Trophoblast cell (in vitro differentiated cells and primary cell): ENCODE measurements at regions not wholly inside any gene's neighbourhood (a gene's known extent, or its start where the extent isn't known, plus 50 kb on each side); places are given as distances from the start of the nearest gene placed in this dataset.

ENCODE experiments used
- DNase-seq, 2 donors: peaks; one replicate each; pipeline ENCODE4 v3.0.0-alpha.2; 2016
- H2AFZ ChIP-seq: 2 replicates; pipeline ENCODE4 v1.6.1; 2013; ENCODE audit warnings: low read length, moderate library complexity, mild to moderate bottlenecking; ENCODE audit not compliant: insufficient read depth, poor library complexity
- H2AK5ac ChIP-seq: 2 replicates; pipeline ENCODE4 v1.6.1; 2013; ENCODE audit warnings: mild to moderate bottlenecking, low read length
- H2BK120ac ChIP-seq: 2 replicates; pipeline ENCODE4 v1.6.1; 2013; ENCODE audit warnings: low read length, mild to moderate bottlenecking, moderate library complexity; ENCODE audit not compliant: insufficient read depth, poor library complexity
- H2BK12ac ChIP-seq: 2 replicates; pipeline ENCODE4 v1.6.1; 2013; ENCODE audit warnings: mild to moderate bottlenecking, low read length, moderate library complexity
- H2BK5ac ChIP-seq: 2 replicates; pipeline ENCODE4 v1.6.1; 2013; ENCODE audit warnings: low read length, low read depth, moderate library complexity, mild to moderate bottlenecking; ENCODE audit not compliant: poor library complexity
- H3K14ac ChIP-seq: 2 replicates; pipeline ENCODE4 v1.6.1; 2013; ENCODE audit warnings: mild to moderate bottlenecking, low read length
- H3K18ac ChIP-seq: 2 replicates; pipeline ENCODE4 v1.6.1; 2013; ENCODE audit warnings: mild to moderate bottlenecking, low read length
- H3K23ac ChIP-seq: 2 replicates; pipeline ENCODE4 v1.6.1; 2013; ENCODE audit warnings: low read length
- H3K27ac ChIP-seq: 2 replicates; pipeline ENCODE4 v1.5.1; 2013; ENCODE audit warnings: low read depth, mild to moderate bottlenecking, inconsistent platforms, low read length, moderate library complexity
- H3K27me3 ChIP-seq: 2 replicates; pipeline ENCODE4 v1.6.1; 2013; ENCODE audit warnings: inconsistent platforms, mild to moderate bottlenecking, low read length, moderate library complexity; ENCODE audit not compliant: insufficient read depth
- H3K36me3 ChIP-seq, 2 experiments: 1 replicate in 1 of 2; 2 replicates in 1 of 2; pipeline ENCODE4 v1.6.1; 2013; ENCODE audit warnings: low read length in 2 of 2, mild to moderate bottlenecking in 2 of 2, moderate library complexity in 1 of 2; ENCODE audit not compliant: insufficient read depth in 2 of 2, control insufficient read depth in 1 of 2
- H3K4ac ChIP-seq: 2 replicates; pipeline ENCODE4 v1.6.1; 2013; ENCODE audit warnings: low read depth, mild to moderate bottlenecking, low read length, moderate library complexity
- H3K4me1 ChIP-seq, 2 experiments: 1 replicate in 1 of 2; 2 replicates in 1 of 2; pipeline ENCODE4 v1.6.1; 2013; ENCODE audit warnings: low read length in 2 of 2, mild to moderate bottlenecking in 2 of 2, moderate library complexity in 1 of 2; ENCODE audit not compliant: insufficient read depth in 2 of 2, control insufficient read depth in 1 of 2
- H3K4me2 ChIP-seq: 2 replicates; pipeline ENCODE4 v1.6.1; 2013; ENCODE audit warnings: inconsistent platforms, mild to moderate bottlenecking, low read length, moderate library complexity
- H3K4me3 ChIP-seq: 2 replicates; pipeline ENCODE4 v1.5.1; 2013; ENCODE audit warnings: mild to moderate bottlenecking, low read depth, low read length, inconsistent platforms
- H3K79me1 ChIP-seq: one replicate; pipeline ENCODE4 v1.6.1; 2013; ENCODE audit warnings: low read length
- H3K79me2 ChIP-seq: 2 replicates; pipeline ENCODE4 v1.6.1; 2013; ENCODE audit warnings: low read length, mild to moderate bottlenecking; ENCODE audit not compliant: control insufficient read depth, insufficient read depth, poor library complexity
- H3K9ac ChIP-seq: 2 replicates; pipeline ENCODE4 v1.6.1; 2013; ENCODE audit warnings: mild to moderate bottlenecking, low read length
- H3K9me3 ChIP-seq: 2 replicates; pipeline ENCODE4 v1.6.1; 2013; ENCODE audit warnings: low read depth, mild to moderate bottlenecking, control low read depth, inconsistent platforms, low read length; ENCODE audit not compliant: insufficient read depth
- H4K12ac ChIP-seq: 2 replicates; pipeline ENCODE4 v1.6.1; 2013; ENCODE audit warnings: low read depth, mild to moderate bottlenecking, low read length, moderate library complexity
- H4K8ac ChIP-seq: 2 replicates; pipeline ENCODE4 v1.6.1; 2013; ENCODE audit warnings: low read depth, mild to moderate bottlenecking, low read length, moderate library complexity
- H4K91ac ChIP-seq: one replicate; pipeline ENCODE4 v1.6.1; 2013; ENCODE audit warnings: low read depth, mild to moderate bottlenecking, low read length, moderate library complexity
- WGBS: extraction: QIAGEN DNeasy Blood & Tissue Kit; methylation state at CpG from one replicate; pipeline ENCODE4 v1.1.7; 2013; ENCODE audit warnings: missing lambda C conversion rate; ENCODE audit not compliant: insufficient read length, insufficient coverage; ENCODE audit errors: extremely low coverage; 5-methylcytosine and 5-hydroxymethylcytosine counted together

DNA sequence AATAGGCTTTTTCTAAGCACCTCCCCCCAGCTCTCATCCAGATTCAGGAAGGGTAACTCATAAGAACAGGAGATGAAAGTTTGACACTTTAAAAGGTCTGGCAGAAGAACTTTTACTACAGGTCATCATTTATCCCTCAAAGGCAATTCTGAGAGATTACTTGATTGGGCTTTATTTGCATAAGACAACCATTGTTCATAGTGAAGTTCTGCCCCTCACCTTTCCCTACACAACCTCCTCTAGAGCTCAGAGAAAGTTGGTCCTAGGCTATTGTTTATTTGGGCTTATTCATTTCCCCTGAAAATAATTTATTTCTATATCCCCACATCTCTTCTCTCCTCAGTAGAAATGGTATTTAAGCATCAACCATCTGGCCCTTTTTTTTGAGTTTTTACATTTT is 568.4 kb downstream of the ZNF608 start:
- Histone ChIP-seq H4K8ac (no peak overlapping the region), H3K9ac (no peak overlapping the region), H3K18ac (no peak overlapping the region), H4K91ac (no peak overlapping the region), H4K12ac (no peak overlapping the region), H2AFZ (no peak overlapping the region), H3K36me3 (no peaks in the 10 kb centered on the region), H2BK12ac (no peak overlapping the region), H2AK5ac (no peak overlapping the region), H3K79me2 (no peaks in the 10 kb centered on the region), H3K4me3 (no peak overlapping the region), H3K9me3 (peaks cover 2% of the 10 kb centered on the region), H3K4me1 (peaks cover 0 to 2% of the 10 kb centered on the region in 2 experiments), H3K27me3 (no peaks in the 10 kb centered on the region), H3K4me2 (no peak overlapping the region), H3K27ac (no peak overlapping the region), H3K79me1 (no peaks in the 10 kb centered on the region), H3K23ac (no peak overlapping the region), H2BK120ac (no peak overlapping the region), H3K4ac (no peak overlapping the region), H2BK5ac (no peak overlapping the region), H3K14ac (no peak overlapping the region)
- no peak for DNase-seq

- H2AK5ac ChIP-seq = no peak overlapping the region
- no peak overlapping the region for H3K27ac ChIP-seq
- no peak overlapping the region for H3K18ac ChIP-seq
- H3K36me3 ChIP-seq = no peaks in the 10 kb centered on the region
- no peak overlapping the region for H3K14ac ChIP-seq
- H3K4ac ChIP-seq = no peak overlapping the region
- H3K9ac ChIP-seq = no peak overlapping the region
- H3K79me1 ChIP-seq = no peaks in the 10 kb centered on the region
- no peak overlapping the region for H2BK5ac ChIP-seq
- H3K79me2 ChIP-seq = no peaks in the 10 kb centered on the region
- no peak for DNase-seq
- no peak overlapping the region for H2BK12ac ChIP-seq
- no peak overlapping the region for H3K4me3 ChIP-seq
- H3K27me3 ChIP-seq = no peaks in the 10 kb centered on the region
- H2BK120ac ChIP-seq = no peak overlapping the region
- H4K12ac ChIP-seq = no peak overlapping the region
- no peak overlapping the region for H3K23ac ChIP-seq
- H3K4me2 ChIP-seq = no peak overlapping the region
- H3K9me3 ChIP-seq = peaks cover 2% of the 10 kb centered on the region
- H2AFZ ChIP-seq = no peak overlapping the region
- peaks cover 0 to 2% of the 10 kb centered on the region in 2 experiments for H3K4me1 ChIP-seq
- no peak overlapping the region for H4K91ac ChIP-seq
- H4K8ac ChIP-seq = no peak overlapping the region
These were observed 569.7 kb downstream of the ZNF608 start for GRCh38 chr5:124176692-124177091.

DNA sequence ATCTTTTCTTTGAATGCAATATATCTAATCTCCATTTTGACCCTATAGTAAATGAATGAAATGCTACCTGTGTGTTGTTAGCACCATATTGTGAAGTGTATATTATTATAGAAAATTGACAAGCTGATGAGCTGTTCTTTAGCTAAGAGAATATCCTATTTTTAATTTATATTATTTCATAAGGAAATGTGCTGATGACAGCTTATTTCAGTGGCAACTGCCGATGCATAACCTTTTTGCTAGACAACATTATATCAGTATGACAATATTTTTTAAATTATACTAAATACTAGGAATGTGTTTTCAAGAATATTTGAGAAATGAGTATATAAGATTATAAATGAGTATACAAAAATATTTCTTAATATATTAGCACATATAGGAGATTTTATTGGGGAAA is 573.1 kb downstream of the ZNF608 start:
- H2BK120ac ChIP-seq = no peak overlapping the region
- no peak overlapping the region for H2BK12ac ChIP-seq
- no peak overlapping the region for H3K18ac ChIP-seq
- no peaks in the 10 kb centered on the region for H3K27me3 ChIP-seq
- no peak overlapping the region for H4K12ac ChIP-seq
- H3K14ac ChIP-seq = no peak overlapping the region
- no peak overlapping the region for H3K9ac ChIP-seq
- H3K4me1 ChIP-seq = no peaks in the 10 kb centered on the region
- H4K8ac ChIP-seq = no peak overlapping the region
- no peaks in the 10 kb centered on the region for H3K36me3 ChIP-seq
- H3K4me3 ChIP-seq = no peak overlapping the region
- peaks cover 2% of the 10 kb centered on the region for H3K9me3 ChIP-seq
- no peak for DNase-seq
- WGBS = no CpG with 5 or more reads among the region's 1 CpG
- H3K4me2 ChIP-seq = no peak overlapping the region
- no peak overlapping the region for H2BK5ac ChIP-seq
- no peak overlapping the region for H2AK5ac ChIP-seq
- H4K91ac ChIP-seq = no peak overlapping the region
- H3K27ac ChIP-seq = no peak overlapping the region
- no peaks in the 10 kb centered on the region for H3K79me2 ChIP-seq
- H3K79me1 ChIP-seq = no peaks in the 10 kb centered on the region
- H3K4ac ChIP-seq = no peak overlapping the region
- H2AFZ ChIP-seq = no peak overlapping the region
- no peak overlapping the region for H3K23ac ChIP-seq

GRCh38 chr5:124172389-124173003 is 573.9 kb downstream of the ZNF608 start:
- Histone ChIP-seq H3K36me3 (no peaks in the 10 kb centered on the region), H4K8ac (no peak overlapping the region), H3K9me3 (peaks cover 2% of the 10 kb centered on the region), H2AK5ac (no peak overlapping the region), H2AFZ (no peak overlapping the region), H3K27ac (no peak overlapping the region), H3K9ac (no peak overlapping the region), H3K18ac (no peak overlapping the region), H3K27me3 (no peaks in the 10 kb centered on the region), H4K91ac (no peak overlapping the region), H2BK5ac (no peak overlapping the region), H3K23ac (no peak overlapping the region), H3K14ac (no peak overlapping the region), H2BK120ac (no peak overlapping the region), H3K79me2 (no peaks in the 10 kb centered on the region), H3K4me3 (no peak overlapping the region), H2BK12ac (no peak overlapping the region), H4K12ac (no peak overlapping the region), H3K4ac (no peak overlapping the region), H3K4me1 (no peaks in the 10 kb centered on the region), H3K4me2 (no peak overlapping the region), H3K79me1 (no peaks in the 10 kb centered on the region)
- no CpG with 5 or more reads among the region's 1 CpG for WGBS
- DNase-seq = no peak
